ENCODE measurements at regions not wholly inside any gene's neighbourhood (a gene's known extent, or its start where the extent isn't known, plus 50 kb on each side); places are given as distances from the start of the nearest gene placed in this dataset.

- no peak for TF ChIP-seq CTCF (IDR thresholded peaks at IDR 0.05; ENCODE audit: low read length)
- TF ChIP-seq EZH2 (IDR thresholded peaks at IDR 0.05; ENCODE audit: borderline replicate concordance, low read length), result no peak
Measured at GRCh38 chr1:198929111-198929604, 290.3 kb downstream of the PTPRC start.

All from OCI-LY1 (cell line).